Neural crest cell (in vitro differentiated cells): ENCODE measurements at regions not wholly inside any gene's neighbourhood (a gene's known extent, or its start where the extent isn't known, plus 50 kb on each side); places are given as distances from the start of the nearest gene placed in this dataset.

Experiments
- DNase-seq: peaks from one replicate; pipeline ENCODE4 v3.0.0; 2021; ENCODE audit warnings: low read depth, mixed read lengths, low spot score
- H3K27ac Mint-ChIP-seq: one replicate; pipeline ENCODE4 v1.8.0; 2021; ENCODE audit warnings: mild to moderate bottlenecking, mixed read lengths; ENCODE audit not compliant: unreplicated experiment
- H3K27me3 Mint-ChIP-seq: 2 replicates; pipeline ENCODE4 v1.8.0; 2021; ENCODE audit warnings: low read depth, mild to moderate bottlenecking, mixed read lengths
- H3K36me3 Mint-ChIP-seq: 2 replicates; pipeline ENCODE4 v1.8.0; 2021; ENCODE audit warnings: low read depth, mild to moderate bottlenecking, mixed read lengths
- H3K4me1 Mint-ChIP-seq: 2 replicates; pipeline ENCODE4 v1.8.0; 2021; ENCODE audit warnings: mixed read lengths
- H3K4me3 Mint-ChIP-seq: one replicate; pipeline ENCODE4 v1.8.0; 2021; ENCODE audit warnings: mild to moderate bottlenecking, mixed read lengths
- H3K9me3 Mint-ChIP-seq: 2 replicates; pipeline ENCODE4 v1.8.0; 2021; ENCODE audit warnings: mixed read lengths
- CTCF ChIP-seq: fragments of 200-600 bp; sonication (generic); conservative IDR thresholded peaks from 2 replicates; pipeline ENCODE4 v1.5.0; 2021; ENCODE audit warnings: antibody characterized with exemption, mild to moderate bottlenecking

GRCh38 chr16:16869746-16870145 is 490.8 kb downstream of the NPIPA7 start:
- H3K36me3 Mint-ChIP-seq, result no peaks in the 10 kb centered on the region
- no peak overlapping the region for H3K27ac Mint-ChIP-seq
- no peak for DNase-seq
- H3K4me1 Mint-ChIP-seq, result peaks cover 4% of the 10 kb centered on the region
- H3K27me3 Mint-ChIP-seq, result peaks cover 23% of the 10 kb centered on the region
- H3K4me3 Mint-ChIP-seq, result no peak overlapping the region
- TF ChIP-seq CTCF, result no peak
- no peaks in the 10 kb centered on the region for H3K9me3 Mint-ChIP-seq

GRCh38 chr16:16871196-16871595 is 492.3 kb downstream of the NPIPA7 start:
- Mint-ChIP-seq H3K27me3 (peaks cover 29% of the 10 kb centered on the region), H3K4me3 (no peak overlapping the region), H3K9me3 (no peaks in the 10 kb centered on the region), H3K4me1 (peaks cover 14% of the 10 kb centered on the region), H3K36me3 (no peaks in the 10 kb centered on the region), H3K27ac (no peak overlapping the region)
- no peak for DNase-seq
- no peak for TF ChIP-seq CTCF

GRCh38 chr16:16877061-16877460 is 498.1 kb downstream of the NPIPA7 start:
- Mint-ChIP-seq H3K4me1 (peaks cover 41% of the 10 kb centered on the region), H3K27ac (no peak overlapping the region), H3K4me3 (no peak overlapping the region), H3K27me3 (peaks cover 24% of the 10 kb centered on the region), H3K9me3 (no peaks in the 10 kb centered on the region), H3K36me3 (no peaks in the 10 kb centered on the region)
- no peak for TF ChIP-seq CTCF
- no peak for DNase-seq

- H3K27me3 Mint-ChIP-seq, result peaks cover 20% of the 10 kb centered on the region
- no peak overlapping the region for H3K27ac Mint-ChIP-seq
- H3K36me3 Mint-ChIP-seq, result no peaks in the 10 kb centered on the region
- no peak overlapping the region for H3K4me3 Mint-ChIP-seq
- DNase-seq, result no peak
- H3K4me1 Mint-ChIP-seq, result peaks cover 42% of the 10 kb centered on the region
- no peak for TF ChIP-seq CTCF
- no peaks in the 10 kb centered on the region for H3K9me3 Mint-ChIP-seq
Observed at GRCh38 chr16:16879567-16880251, 500.8 kb downstream of the NPIPA7 start.

GRCh38 chr16:16881814-16882213 is 502.9 kb downstream of the NPIPA7 start:
- Mint-ChIP-seq H3K27ac (peak overlapping the region; percentile 65), H3K4me3 (peak overlapping the region; percentile 47), H3K27me3 (peaks cover 10% of the 10 kb centered on the region), H3K9me3 (no peaks in the 10 kb centered on the region), H3K36me3 (no peaks in the 10 kb centered on the region), H3K4me1 (peaks cover 32% of the 10 kb centered on the region)
- no peak for DNase-seq
- no peak for TF ChIP-seq CTCF
